ENCODE measurements at regions not wholly inside any gene's neighbourhood (a gene's known extent, or its start where the extent isn't known, plus 50 kb on each side); places are given as distances from the start of the nearest gene placed in this dataset.
A peak's percentile ranks its signal among the peaks of the same experiment; 100 is the strongest.
"Not testable (repeated sequence)": the region's sequence is repeated elsewhere in the genome, so short reads cannot be mapped to it uniquely, and the experiment has no call there.

DNA sequence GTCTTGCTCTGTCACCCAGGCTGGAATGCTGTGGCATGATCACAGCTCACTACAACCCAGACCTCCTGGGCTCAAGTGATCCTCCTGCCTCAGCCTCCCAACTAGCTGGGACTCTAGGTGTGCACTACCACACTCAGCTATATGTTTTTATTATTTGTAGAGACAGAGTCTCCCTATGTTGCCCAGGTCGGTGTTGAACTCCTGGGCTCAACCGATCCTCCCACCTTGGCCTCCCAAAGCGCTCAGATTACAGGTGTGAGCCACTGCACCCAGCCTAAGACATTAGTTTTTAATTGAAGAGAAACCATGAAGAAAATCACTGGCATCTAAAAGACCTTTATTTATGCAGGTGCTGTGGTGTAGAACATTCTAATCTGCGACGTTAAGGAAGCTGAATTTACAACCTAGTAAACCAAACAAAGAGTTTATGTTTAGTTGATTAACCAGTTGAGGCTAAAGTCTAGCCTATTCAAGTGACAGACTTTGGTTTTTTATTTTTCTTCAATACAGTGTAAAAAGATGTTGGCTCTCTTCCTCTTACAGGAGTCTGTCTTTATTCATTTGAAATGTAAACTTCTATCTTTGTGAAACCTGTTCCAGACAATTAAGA lies 52.5 kb upstream of the NBL1 start:
- DNase-seq (ENCODE audit: low spot score): no peak

DNA sequence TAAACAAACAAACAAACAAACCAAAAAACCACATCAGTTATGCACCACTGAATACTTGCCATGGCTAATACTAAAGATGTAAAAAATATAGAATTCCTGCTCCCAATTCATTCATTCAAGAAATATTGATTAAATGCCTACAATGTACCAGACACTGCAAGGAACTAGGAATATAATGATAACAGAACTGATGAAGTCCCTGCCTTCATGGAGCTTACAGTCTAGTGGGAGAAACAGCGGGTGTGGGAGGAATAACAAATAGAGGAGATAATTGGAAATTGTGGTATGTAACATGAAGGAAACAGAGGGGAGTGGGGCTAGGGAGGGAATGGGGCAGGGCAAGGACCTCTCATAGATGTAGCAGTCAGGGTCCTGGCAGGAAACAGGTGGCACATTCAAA lies 58.6 kb upstream of the NBL1 start:
- DNase-seq (ENCODE audit: low spot score): no peak

DNA sequence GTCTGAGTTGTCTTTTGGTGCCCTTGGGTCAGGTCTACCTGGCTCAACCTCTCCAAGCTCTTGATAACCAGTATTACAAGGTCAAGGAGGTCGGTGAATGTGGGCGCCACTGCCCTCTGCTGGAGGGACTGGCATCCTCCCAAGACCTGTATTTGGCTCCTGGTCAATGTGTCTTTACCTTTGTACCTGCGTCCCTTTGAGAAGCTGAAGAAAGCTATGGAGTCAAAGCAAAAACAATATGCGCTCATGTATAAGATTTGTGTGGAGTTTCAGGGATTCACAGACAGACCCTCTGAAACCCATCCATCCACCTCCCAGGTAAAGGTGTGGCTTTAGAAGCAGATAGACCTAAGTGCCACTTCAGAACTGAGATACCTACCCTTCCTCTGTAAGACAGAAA lies 61.8 kb upstream of the NBL1 start:
- DNase-seq (ENCODE audit: low spot score): no peak

DNA sequence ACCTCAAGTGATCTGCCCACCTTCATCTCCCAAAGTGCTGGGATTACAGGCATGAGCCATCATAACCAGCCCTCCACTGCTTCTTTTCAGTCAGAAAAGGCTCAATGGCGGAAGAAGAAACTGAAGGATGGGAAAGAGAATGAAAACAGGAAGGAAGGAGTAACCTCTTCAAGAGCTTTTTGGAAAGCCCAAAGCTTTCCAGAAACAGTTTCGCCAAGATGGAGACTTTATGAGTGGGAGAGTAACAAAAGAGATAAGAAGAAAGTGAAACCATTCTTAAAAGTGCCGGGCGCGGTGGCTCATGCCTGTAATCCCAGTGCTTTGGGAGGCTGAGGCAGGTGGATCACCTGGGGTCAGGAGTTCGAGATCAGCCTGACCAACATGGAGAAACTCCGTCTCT lies 62.7 kb upstream of the NBL1 start:
- no peak for DNase-seq (ENCODE audit: low spot score)

DNA sequence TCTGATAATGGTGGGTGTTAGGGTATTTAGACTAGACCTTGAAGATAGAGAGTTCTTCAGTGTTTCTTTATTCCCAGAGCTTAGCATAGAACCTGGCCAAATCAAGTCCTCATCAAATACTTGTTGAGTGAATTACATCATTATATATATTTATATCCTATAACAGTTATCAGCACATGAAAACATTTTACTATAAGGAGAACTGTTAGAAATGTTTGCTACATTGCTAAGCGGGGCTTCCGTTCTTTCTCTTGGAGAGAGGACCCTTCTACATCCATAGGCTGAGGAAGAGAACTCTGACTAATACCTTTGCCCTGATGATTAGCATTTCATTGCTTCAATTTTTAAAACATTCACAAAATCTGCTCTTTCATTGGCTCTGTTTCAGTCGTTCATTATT lies 66.5 kb upstream of the NBL1 start:
- no peak for DNase-seq (ENCODE audit: low spot score)

DNA sequence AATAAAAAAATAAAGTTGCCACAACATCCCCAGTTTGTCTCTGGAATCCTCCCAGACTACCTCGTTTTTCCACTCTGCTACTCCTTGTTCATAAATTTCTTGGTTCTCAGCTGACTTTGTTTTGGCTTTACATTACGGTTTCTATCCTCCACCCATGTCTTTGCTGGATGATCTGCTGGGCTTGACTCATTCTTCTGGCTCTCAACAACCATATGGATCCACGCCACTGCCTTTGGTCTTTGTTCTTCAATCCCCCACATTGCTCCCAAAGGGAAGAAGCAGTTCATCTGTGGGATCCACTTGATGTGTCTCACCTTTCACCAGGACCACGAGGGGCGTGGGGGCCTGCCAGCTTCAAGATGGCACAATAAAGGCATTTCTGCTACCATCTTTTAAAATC lies 67.1 kb upstream of the NBL1 start:
- DNase-seq (ENCODE audit: low spot score): peak; percentile 31

DNA sequence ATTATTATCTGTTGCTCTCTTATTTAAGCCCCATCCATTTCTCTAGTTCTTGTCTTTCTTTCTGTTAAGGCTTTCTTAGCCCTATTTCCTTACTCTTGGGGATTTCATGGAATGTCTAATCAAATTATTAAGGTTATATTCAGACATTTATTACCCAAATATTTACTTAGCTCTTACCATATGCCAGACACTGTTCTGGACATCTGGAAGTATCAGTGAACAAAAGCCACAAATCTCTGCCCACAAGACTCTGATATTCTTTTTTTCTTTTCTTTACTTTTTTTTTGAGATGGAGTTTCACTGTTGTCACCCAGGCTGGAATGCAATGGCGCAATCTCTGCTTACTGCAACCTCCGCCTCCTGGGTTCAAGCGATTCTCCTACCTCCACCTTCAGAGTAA lies 74.3 kb upstream of the NBL1 start:
- DNase-seq (ENCODE audit: low spot score): no peak

DNA sequence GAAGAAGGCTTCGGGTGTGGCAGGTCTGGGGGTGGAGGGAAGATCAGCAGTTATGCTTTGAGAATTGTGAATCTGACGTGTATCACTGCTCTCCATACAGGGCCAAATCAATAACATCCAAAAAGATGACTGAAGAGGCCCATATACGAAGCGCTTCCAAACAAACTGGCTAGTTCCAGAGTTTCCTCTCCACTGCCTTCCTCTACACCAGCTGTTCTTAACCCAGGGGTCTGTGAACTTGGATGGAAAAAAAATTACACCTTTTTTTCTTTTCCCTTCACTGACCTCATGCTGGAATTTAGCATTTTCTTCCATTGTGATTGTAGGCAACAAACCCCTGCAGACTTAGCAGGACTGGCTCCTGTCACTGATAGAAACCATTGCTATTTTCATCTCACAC lies 77.1 kb upstream of the NBL1 start:
- no peak for DNase-seq (ENCODE audit: low spot score)

DNA sequence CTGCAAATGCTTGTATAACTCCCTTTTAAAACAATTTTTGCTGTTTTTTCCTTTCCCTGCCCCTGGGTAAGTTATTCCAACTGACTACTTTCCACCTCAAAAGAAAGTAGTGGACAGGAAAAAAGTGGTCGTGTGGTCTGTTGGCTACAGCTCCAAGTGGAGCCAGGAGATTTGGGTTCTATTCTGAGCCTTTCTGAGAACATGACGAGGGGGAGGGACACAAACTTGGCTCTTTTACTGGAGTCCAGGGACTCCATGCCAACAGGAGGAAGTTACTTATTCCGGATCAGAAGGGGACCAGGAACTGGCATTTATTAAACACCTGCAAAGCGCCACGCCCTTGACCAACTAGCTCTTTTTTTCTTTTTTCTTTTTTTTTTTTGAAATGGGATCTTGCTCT lies 79.0 kb upstream of the CAPZB start:
- no peak for DNase-seq (ENCODE audit: low spot score)

DNA sequence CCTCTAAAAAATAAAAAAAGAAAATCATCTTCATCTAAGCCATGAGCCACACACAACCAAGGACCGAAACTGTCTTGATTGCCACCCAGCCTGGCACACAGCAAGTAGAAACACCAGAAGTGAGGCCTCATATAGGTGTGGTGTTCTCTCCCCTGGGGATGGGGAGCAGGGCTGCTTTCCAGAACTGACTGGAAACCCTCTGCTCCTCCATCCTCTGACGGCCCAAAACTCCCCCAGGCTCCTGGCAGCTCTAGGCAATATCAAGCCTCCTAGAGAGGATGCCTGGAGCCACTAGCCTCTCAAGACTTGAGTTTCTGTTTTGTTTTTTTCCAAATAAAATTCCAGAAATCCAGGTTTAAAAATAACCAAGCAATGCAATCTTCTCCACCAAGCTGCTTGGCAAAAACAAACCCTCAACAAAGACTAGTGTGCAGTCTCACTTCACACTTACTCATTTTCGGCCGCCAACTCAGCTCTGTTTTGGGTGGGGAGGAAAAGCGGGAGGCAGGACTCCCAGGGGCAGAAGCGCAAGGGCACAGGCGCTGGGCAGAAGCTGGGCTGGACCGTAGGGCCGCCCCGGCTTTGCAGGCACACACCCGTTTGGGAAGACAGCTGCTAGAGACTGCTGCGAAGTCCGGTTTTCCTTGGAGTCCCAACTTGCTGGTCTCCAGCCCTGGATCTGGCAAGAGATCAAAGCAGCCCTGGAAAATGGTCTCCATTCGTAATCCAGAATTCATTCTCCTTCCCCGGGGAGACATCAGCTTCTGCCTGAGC lies 78.2 kb upstream of the CAPZB start:
- peak; percentile 81 for DNase-seq (ENCODE audit: low spot score)

DNA sequence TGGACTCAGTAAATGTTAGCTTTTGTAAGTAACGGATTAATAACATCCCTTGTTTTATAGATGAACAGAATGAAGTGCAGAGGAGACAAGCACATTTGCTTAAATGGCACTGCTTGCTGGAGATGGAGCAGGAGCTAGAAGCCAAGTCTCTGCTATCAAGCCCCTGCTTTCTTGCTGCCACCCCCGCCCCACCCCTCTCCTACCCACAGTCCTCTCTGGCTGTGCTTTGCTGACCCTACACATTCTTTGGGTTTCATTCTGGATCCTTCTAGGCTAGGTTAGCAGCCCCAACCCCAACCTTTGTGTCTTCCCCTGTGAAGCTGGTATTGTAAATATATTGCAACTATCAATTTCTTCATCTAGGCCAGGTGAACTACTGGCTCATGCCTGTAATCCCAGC lies 77.5 kb upstream of the CAPZB start:
- no peak for DNase-seq (ENCODE audit: low spot score)

DNA sequence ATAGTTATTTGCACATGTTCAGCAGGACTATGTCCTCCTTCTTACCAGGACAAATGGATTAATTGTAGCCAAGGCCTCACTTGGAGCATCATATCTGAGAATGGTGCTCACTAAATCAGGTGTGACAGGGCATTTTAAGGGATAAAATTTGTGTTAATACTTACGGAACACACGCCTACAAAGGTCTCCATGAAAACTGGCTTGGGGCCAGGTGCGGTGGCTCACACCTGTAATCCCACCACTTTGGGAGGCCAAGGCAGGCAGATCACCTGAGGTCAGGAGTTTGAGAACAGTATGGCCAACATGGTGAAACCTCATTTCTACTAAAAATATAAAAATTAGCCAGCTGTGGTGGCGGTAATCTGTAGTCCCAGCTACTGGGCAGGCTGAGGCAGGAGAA lies 75.1 kb upstream of the CAPZB start:
- no peak for DNase-seq (ENCODE audit: low spot score)

DNA sequence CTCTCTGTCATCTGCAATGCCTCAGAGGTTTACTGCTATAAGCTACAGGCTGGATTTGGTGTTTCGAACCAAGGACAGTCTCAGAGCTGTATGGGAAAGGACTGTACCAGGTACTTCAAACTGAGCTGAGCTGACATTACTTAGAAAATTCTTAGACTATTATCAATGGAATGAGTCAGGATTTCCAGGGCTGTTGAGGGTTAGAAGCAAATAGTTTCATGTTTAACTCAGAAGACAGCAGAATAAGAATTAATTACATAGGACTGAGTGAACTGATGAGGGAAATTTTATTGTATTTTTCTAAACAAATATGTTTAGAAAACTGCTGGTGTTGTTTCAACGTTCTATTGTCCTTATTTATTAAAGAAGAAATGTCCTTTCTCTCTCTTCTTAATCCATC lies 74.3 kb upstream of the CAPZB start:
- DNase-seq (ENCODE audit: low spot score): peak; percentile 73

DNA sequence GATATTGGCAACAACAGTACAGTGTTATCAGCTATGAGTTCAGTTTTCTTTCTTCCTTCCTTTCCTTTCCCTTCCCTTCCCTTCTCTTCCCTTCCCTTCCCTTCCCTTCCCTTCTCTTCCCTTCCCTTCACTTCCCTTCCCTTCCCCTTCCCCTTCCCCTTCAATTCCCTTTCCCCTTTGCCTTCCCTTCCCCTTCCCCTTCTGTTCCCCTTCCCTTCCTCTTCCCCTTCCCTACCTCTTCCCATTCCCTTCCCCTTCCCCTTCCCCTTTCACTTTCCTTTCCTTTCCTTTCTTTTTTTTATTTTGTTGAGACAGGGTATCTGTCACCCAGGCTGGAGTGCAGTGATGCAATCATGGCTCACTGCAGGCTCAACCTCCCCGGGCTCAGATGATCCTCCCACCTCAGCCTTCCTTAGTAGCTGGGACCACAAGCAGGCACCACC lies 72.3 kb upstream of the CAPZB start:
- no peak for DNase-seq (ENCODE audit: low spot score)

DNA sequence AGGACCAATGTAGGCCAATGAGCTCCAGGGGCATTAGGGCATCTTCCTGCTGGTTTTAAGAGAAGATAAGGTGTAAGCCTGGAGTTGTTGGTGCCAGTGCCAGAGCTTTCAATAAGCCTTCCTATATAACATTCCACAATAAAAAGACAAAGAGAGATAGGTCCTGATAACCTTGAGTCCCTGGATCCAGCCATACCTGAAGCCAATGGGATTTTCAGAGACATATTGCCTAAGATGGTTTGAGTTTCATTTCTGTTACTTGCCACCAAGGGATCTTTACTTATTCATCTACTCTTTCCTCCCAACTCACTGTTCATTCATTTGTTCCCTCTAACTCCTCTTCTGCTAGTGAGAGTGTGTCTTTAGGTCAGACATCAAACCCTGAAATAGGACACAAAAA lies 68.8 kb upstream of the CAPZB start:
- DNase-seq (ENCODE audit: low spot score): no peak

DNA sequence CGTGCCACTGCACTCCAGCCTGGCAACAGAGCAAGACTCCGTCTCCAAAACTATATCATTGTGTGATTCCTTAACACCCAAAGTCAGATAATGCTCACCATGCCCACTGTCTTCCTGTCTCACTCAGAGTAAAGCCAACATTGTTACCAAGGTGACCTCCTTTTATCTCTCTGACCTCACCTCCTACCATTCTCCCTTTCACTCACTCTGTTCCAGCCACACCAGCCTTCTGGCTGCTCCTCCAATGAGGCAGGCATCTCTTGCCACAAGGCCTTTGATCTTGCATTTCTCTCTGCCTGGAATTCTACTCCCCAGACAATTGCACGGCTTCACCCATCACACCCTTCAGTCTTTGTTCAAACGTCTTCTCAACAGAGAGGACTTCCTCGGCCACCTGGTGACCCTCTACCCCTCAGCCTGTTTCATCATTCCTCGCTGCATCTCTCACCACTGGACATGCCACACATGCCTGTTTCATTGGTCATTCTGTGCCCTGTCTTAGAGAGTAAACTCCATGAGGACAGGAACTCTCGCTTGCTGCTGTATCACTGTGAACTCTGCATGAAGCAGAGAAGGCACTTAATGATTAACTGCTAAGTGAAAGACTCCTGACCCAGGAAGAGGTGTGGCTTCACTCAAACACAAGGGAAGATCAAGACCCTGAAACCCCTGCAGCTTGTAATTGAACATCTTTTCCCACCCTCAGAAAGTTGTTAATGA lies 67.1 kb upstream of the CAPZB start:
- DNase-seq (ENCODE audit: low spot score): no peak

DNA sequence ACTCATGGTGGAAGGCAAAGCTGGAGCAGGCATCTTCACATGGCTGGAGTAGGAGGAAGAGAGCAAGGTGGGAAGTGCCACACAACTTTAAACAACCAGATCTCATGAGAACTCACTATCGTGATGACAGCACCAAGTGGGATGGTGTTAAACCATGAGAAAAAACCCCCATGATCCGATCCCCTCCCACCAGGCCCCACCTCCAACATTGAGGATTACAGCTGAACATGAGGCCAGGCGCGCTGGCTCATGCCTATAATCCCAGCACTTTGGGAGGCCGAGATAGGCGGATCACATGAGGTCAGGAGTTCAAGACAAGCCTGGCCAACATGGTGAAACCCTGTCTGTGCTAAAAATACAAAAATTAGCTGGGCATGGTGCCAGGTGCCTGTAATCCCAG lies 66.5 kb upstream of the CAPZB start:
- DNase-seq (ENCODE audit: low spot score): not testable (repeated sequence)

DNA sequence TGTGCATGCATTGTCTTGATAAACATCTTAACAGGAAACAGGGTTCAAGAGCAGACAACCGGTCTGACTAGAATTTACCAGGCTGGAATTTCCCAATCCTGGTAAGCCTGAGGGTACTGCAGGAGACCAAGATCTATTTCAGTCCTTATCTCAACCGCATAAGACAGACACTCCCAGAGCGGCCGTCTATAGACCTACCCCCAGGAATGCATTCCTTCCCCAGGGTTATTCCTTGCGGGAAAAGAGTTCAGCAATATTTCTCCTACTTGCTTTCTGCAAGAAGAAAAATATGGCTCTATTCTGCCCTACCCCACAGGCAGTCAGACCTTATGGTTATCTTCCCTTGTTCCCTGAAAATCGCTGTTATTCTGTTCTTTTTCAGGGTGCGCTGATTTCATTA lies 65.1 kb upstream of the CAPZB start:
- DNase-seq (ENCODE audit: low spot score): not testable (repeated sequence)

DNA sequence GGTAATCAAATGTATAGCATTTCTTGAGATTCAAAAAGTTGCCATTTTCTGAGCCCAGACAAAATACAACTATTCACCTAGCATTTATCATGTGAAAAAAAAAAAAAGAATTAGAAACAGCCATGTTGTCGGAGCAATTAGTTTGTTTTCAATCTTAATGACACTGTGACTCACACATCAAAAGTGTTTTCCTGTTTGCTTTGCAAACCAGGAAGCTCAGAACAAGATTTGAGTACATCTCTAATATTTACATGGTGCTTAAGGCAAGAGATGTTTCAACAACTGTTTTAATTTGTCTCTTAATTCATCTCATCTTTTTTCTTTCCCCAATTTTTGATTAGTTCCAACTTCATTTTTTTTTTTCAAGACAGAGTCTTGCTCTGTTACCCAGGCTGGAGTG lies 62.5 kb upstream of the CAPZB start:
- no peak for DNase-seq (ENCODE audit: low spot score)

DNA sequence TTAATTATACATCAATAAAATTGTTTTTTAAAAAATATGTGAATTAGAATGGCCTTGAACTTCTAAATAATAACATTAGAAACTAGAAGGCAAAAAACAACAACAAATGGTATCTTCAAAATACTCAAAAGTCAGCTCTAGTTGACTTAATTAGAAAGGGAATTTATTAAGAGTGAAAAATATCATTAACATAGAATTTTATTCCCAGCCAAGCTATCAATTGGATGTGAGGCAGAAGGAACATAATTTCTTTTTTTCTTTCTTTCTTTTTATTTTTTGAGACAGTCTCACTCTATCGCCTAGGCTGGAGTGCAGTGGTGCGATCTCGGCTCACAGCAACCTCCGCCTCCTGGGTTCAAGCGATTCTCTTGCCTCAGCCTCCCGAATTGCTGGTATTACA lies 51.2 kb upstream of the CAPZB start:
- no peak for DNase-seq (ENCODE audit: low spot score)

DNA sequence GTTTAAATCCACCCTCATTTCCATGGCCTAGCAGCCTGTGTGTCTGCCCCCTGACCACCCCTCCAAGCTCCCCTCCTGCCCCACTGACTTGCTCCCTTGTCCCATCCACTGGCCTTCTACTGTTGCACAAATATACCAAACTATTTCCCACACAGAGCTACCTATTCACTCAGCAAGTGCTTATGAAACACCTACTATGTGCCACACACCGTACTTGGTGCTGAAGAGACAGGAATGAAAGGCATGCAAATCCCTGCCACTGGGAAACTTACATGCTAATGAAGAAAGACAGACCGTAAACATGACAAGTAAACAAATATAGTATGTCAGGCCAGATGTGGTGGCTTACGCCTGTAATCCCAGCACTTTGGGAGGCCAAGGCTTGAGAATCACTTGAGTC lies 49.9 kb upstream of the CAPZB start:
- DNase-seq (ENCODE audit: low spot score): no peak
